ENCODE measurements at regions not wholly inside any gene's neighbourhood (a gene's known extent, or its start where the extent isn't known, plus 50 kb on each side); places are given as distances from the start of the nearest gene placed in this dataset.

DNA sequence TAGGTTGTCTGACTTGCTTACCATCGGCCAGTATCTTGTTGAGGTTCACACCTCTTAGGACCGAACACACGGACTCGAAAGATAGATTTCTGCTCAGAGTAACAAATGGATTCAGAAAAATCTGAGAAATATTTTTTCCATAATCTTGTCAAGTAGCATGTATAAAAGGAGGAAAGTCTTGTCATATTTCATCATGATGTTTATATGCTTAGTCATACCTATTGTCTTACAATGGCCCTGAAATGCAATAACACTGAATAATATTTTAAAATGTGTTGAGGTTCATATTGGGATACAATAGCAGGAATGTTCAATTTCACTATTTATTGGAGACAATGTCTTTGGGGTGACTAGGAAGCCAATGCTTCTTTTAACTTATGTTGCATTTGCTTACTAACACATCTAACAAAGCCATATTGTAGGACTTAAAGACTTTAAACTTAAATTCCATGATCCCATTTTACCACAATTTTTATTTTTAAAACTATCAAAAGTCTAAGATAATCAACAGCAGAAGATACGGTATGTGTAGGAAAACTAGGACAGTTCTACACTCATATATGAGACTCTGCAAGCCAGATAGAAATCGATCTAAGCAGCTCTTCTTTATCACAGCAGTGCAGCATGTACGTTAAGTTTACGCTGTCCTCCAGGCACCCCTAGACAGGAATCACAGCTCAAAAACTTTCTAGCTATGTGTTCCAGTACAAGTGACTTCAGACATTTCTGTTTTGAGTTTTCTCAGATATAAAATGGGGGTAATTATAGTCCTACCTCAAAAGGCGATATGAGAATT lies 135.7 kb upstream of the CAV2 start:
- Histone ChIP-seq H2AK5ac (ENCODE audit: insufficient read length, low read length) (no peak overlapping the region), H3K79me1 (ENCODE audit: insufficient read depth, low read depth, low read length, poor library complexity, severe bottlenecking) (no peaks in the 10 kb centered on the region), H3K23ac (ENCODE audit: insufficient read length, low read depth, low read length) (no peak overlapping the region), H2AFZ (ENCODE audit: low read length) (no peak overlapping the region), H3K27ac (ENCODE audit: insufficient read length, low read depth, low read length) (no peak overlapping the region), H4K20me1 (ENCODE audit: control insufficient read depth, insufficient read depth, insufficient read length) (no peaks in the 10 kb centered on the region), H3K23me2 (ENCODE audit: insufficient read length, low read depth, low read length, poor library complexity, severe bottlenecking) (no peaks in the 10 kb centered on the region), H4K8ac (replicated peaks; ENCODE audit: insufficient read length, low read depth, low read length) (no peak overlapping the region), H3K79me2 (ENCODE audit: insufficient read depth, low read length) (no peaks in the 10 kb centered on the region), H3T11ph (ENCODE audit: low read length) (no peak overlapping the region), H2BK20ac (ENCODE audit: low read depth, low read length, poor library complexity, severe bottlenecking) (no peak overlapping the region), H4K5ac (ENCODE audit: insufficient read length, low read depth, low read length) (no peak overlapping the region), H3K18ac (ENCODE audit: insufficient read length, low read depth, low read length) (no peak overlapping the region), H3K56ac (ENCODE audit: insufficient read length, low read depth, low read length) (no peak overlapping the region), H3K4me2 (ENCODE audit: insufficient read depth, insufficient read length, low read length) (no peak overlapping the region), H3K4ac (ENCODE audit: low read depth, low read length) (no peak overlapping the region), H3K9ac (ENCODE audit: extremely low read depth, insufficient read length, low read length) (no peak overlapping the region), H2BK120ac (ENCODE audit: low read depth, low read length, poor library complexity, severe bottlenecking) (no peak overlapping the region), H3K4me1 (ENCODE audit: insufficient read depth, low read length) (no peaks in the 10 kb centered on the region; the same call in 1 of the 2 replicates), H2BK12ac (ENCODE audit: insufficient read length, low read depth, low read length) (no peak overlapping the region), H3K27me3 (ENCODE audit: insufficient read depth, low read length) (no peaks in the 10 kb centered on the region), H2BK5ac (ENCODE audit: insufficient read length, low read length) (no peak overlapping the region), H3K14ac (ENCODE audit: insufficient read depth, low read length) (no peak overlapping the region), H3K9me3 (ENCODE audit: control insufficient read depth, low read depth, low read length) (no peaks in the 10 kb centered on the region), H4K91ac (ENCODE audit: insufficient read length, low read depth, low read length) (no peak overlapping the region), H2BK15ac (ENCODE audit: low read depth, low read length) (no peak overlapping the region)
- WGBS (ENCODE audit: extremely low coverage, insufficient read length, low lambda C conversion rate), result no CpG with 5 or more reads among the region's 9 CpGs
- H3K9me3 Mint-ChIP-seq, result peaks cover 0 to 2% of the 10 kb centered on the region in 2 experiments; a peak in 1 of 5 replicates
- TF ChIP-seq, protein P1, sequence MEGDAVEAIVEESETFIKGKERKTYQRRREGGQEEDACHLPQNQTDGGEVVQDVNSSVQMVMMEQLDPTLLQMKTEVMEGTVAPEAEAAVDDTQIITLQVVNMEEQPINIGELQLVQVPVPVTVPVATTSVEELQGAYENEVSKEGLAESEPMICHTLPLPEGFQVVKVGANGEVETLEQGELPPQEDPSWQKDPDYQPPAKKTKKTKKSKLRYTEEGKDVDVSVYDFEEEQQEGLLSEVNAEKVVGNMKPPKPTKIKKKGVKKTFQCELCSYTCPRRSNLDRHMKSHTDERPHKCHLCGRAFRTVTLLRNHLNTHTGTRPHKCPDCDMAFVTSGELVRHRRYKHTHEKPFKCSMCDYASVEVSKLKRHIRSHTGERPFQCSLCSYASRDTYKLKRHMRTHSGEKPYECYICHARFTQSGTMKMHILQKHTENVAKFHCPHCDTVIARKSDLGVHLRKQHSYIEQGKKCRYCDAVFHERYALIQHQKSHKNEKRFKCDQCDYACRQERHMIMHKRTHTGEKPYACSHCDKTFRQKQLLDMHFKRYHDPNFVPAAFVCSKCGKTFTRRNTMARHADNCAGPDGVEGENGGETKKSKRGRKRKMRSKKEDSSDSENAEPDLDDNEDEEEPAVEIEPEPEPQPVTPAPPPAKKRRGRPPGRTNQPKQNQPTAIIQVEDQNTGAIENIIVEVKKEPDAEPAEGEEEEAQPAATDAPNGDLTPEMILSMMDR (conservative IDR thresholded peaks at IDR 0.05), result no peak
- no peak for DNase-seq
- H3K36me3 Mint-ChIP-seq (ENCODE audit: insufficient read depth in 1 of 3, low read depth in 3 of 3), result no peaks in the 10 kb centered on the region
- H3K4me1 Mint-ChIP-seq, result peaks cover 10% of the 10 kb centered on the region in 2 experiments
- no peak overlapping the region for H3K27ac Mint-ChIP-seq
- no peak overlapping the region for H3K4me3 Mint-ChIP-seq
- H3K27me3 Mint-ChIP-seq (ENCODE audit: low read depth), result no peaks in the 10 kb centered on the region

Data from H9 (cell line).